Breast epithelium (tissue), 4 donors: ENCODE measurements at regions not wholly inside any gene's neighbourhood (a gene's known extent, or its start where the extent isn't known, plus 50 kb on each side); places are given as distances from the start of the nearest gene placed in this dataset.
A peak's percentile ranks its signal among the peaks of the same experiment; 100 is the strongest.

Experiments used
- DNase-seq, 2 donors: peaks; one replicate each; pipeline ENCODE4 v3.0.0-alpha.2; 2019; ENCODE audit warnings: low spot score in 2 of 2
- H3K27ac ChIP-seq, 2 donors: fragments of 200-600 bp; sonication (generic) in 1 of 2; one replicate each; pipeline ENCODE4 v1.5.1; 2016 to 2019; ENCODE audit warnings: mild to moderate bottlenecking in 1 of 2
- H3K27me3 ChIP-seq, 2 donors: fragments of 200-600 bp; sonication (generic) in 1 of 2; one replicate each; pipeline versions ENCODE4 v1.5.1 to v1.6.0; 2017 to 2019; ENCODE audit warnings: control low read depth in 1 of 2, mild to moderate bottlenecking in 1 of 2
- H3K36me3 ChIP-seq: fragments of 200-600 bp; one replicate; pipeline ENCODE4 v1.5.1; 2019
- H3K4me1 ChIP-seq, 2 donors: fragments of 200-600 bp; sonication (generic); one replicate each; pipeline ENCODE4 v1.5.1; 2016 to 2019; ENCODE audit warnings: control low read depth in 1 of 2
- H3K4me3 ChIP-seq, 3 donors: fragments of 200-600 bp; sonication (generic); 1 replicate in 2 of 3; 2 replicates in 1 of 3; pipeline ENCODE4 v1.5.1; 2016 to 2019; ENCODE audit warnings: mild to moderate bottlenecking in 3 of 3, moderate library complexity in 2 of 3
- H3K9me3 ChIP-seq, 2 donors: fragments of 200-600 bp; sonication (generic) in 1 of 2; one replicate each; pipeline ENCODE4 v1.5.1; 2016 to 2019; ENCODE audit warnings: control low read depth in 1 of 2
- POLR2A ChIP-seq: fragments of 450-650 bp; IDR thresholded peaks from one replicate; pipeline ENCODE4 v1.6.1; 2016; ENCODE audit warnings: antibody characterized with exemption, mild to moderate bottlenecking, moderate library complexity
- POLR2AphosphoS5 ChIP-seq, 3 donors: sonication (generic); formaldehyde crosslinking; IDR thresholded peaks; one replicate each; pipeline ENCODE4 v1.6.1; 2017; ENCODE audit warnings: antibody characterized with exemption in 3 of 3
- intact Hi-C: fragments of 100-400 bp; cut with DNase I; formaldehyde crosslinking; loops from one replicate; pipeline ENCODE4 v1.15.1; 2023; ENCODE audit warnings: low total_unique reads
- TF ChIP-seq, protein P1 (sequence below), 3 donors: fragments of 450-650 bp; IDR thresholded peaks; one replicate each; pipeline ENCODE4 v1.5.1; 2016 to 2017; ENCODE audit warnings: antibody characterized with exemption in 3 of 3, mild to moderate bottlenecking in 3 of 3, moderate library complexity in 3 of 3

- intact Hi-C loops: no loop called here
- no peak for TF ChIP-seq POLR2A
- TF ChIP-seq POLR2AphosphoS5 (IDR thresholded peaks at IDR 0.05): no peak
- TF ChIP-seq, protein P1, sequence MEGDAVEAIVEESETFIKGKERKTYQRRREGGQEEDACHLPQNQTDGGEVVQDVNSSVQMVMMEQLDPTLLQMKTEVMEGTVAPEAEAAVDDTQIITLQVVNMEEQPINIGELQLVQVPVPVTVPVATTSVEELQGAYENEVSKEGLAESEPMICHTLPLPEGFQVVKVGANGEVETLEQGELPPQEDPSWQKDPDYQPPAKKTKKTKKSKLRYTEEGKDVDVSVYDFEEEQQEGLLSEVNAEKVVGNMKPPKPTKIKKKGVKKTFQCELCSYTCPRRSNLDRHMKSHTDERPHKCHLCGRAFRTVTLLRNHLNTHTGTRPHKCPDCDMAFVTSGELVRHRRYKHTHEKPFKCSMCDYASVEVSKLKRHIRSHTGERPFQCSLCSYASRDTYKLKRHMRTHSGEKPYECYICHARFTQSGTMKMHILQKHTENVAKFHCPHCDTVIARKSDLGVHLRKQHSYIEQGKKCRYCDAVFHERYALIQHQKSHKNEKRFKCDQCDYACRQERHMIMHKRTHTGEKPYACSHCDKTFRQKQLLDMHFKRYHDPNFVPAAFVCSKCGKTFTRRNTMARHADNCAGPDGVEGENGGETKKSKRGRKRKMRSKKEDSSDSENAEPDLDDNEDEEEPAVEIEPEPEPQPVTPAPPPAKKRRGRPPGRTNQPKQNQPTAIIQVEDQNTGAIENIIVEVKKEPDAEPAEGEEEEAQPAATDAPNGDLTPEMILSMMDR (IDR thresholded peaks at IDR 0.05): no peak
- H3K27me3 ChIP-seq: no peaks in the 10 kb centered on the region
- H3K4me3 ChIP-seq: no peak overlapping the region
- H3K27ac ChIP-seq: no peak overlapping the region
- no peaks in the 10 kb centered on the region for H3K9me3 ChIP-seq
- no peak for DNase-seq
- H3K4me1 ChIP-seq: no peaks in the 10 kb centered on the region
- no peaks in the 10 kb centered on the region for H3K36me3 ChIP-seq
Measured at GRCh38 chr3:186432944-186433732, 71.1 kb upstream of the DGKG start.

- no peak for DNase-seq
- no peaks in the 10 kb centered on the region for H3K27me3 ChIP-seq
- H3K36me3 ChIP-seq: no peaks in the 10 kb centered on the region
- no peaks in the 10 kb centered on the region for H3K4me1 ChIP-seq
- no peak overlapping the region for H3K27ac ChIP-seq
- intact Hi-C loops: no loop called here
- no peak overlapping the region for H3K4me3 ChIP-seq
- no peaks in the 10 kb centered on the region for H3K9me3 ChIP-seq
- no peak for TF ChIP-seq POLR2A
- TF ChIP-seq POLR2AphosphoS5 (IDR thresholded peaks at IDR 0.05): no peak
- TF ChIP-seq, protein P1 (IDR thresholded peaks at IDR 0.05): no peak
Measured at GRCh38 chr3:186432189-186432588, 70.2 kb upstream of the DGKG start.

GRCh38 chr3:186427627-186428281 lies 65.7 kb upstream of the DGKG start:
- Histone ChIP-seq H3K27me3 (no peaks in the 10 kb centered on the region), H3K4me1 (no peaks in the 10 kb centered on the region), H3K4me3 (no peak overlapping the region), H3K9me3 (no peaks in the 10 kb centered on the region), H3K36me3 (no peaks in the 10 kb centered on the region), H3K27ac (no peak overlapping the region)
- intact Hi-C loops: no loop called here
- TF ChIP-seq POLR2A: no peak
- TF ChIP-seq, protein P1 (IDR thresholded peaks at IDR 0.05): no peak
- no peak for DNase-seq

- no peaks in the 10 kb centered on the region for H3K27me3 ChIP-seq
- no peaks in the 10 kb centered on the region for H3K9me3 ChIP-seq
- intact Hi-C loops: no loop called here
- H3K27ac ChIP-seq: peak overlapping the region; percentile 52 to 75
- peak in 1 of 2 donors; percentile 27 for DNase-seq
- no peaks in the 10 kb centered on the region for H3K36me3 ChIP-seq
- no peaks in the 10 kb centered on the region for H3K4me1 ChIP-seq
- no peak for TF ChIP-seq POLR2A
- TF ChIP-seq, protein P1 (IDR thresholded peaks at IDR 0.05): peak in 2 of 3 donors; percentile 33 to 39
- TF ChIP-seq POLR2AphosphoS5 (IDR thresholded peaks at IDR 0.05): no peak
- H3K4me3 ChIP-seq: no peak overlapping the region
Measured at GRCh38 chr3:186425788-186426730, 64.0 kb upstream of the DGKG start.
